Neural cell (in vitro differentiated cells): ENCODE measurements at regions not wholly inside any gene's neighbourhood (a gene's known extent, or its start where the extent isn't known, plus 50 kb on each side); places are given as distances from the start of the nearest gene placed in this dataset.

Experiments used
- EP300 ChIP-seq: fragments of 450-650 bp; conservative IDR thresholded peaks from 2 replicates; pipeline ENCODE4 v1.6.1; 2014; ENCODE audit warnings: antibody characterized with exemption, mild to moderate bottlenecking, moderate library complexity; ENCODE audit not compliant: poor library complexity, severe bottlenecking
- EZH2 ChIP-seq: fragments of 200-600, 300-800 bp; shearing (Covaris generic), sonication (generic); IDR thresholded peaks from 2 replicates; pipeline ENCODE4 v1.6.1; 2014; ENCODE audit warnings: antibody characterized with exemption, low read length, borderline replicate concordance, mild to moderate bottlenecking; ENCODE audit not compliant: insufficient read depth, poor library complexity, severe bottlenecking
- MXI1 ChIP-seq: fragments of 450-650 bp; conservative IDR thresholded peaks from 2 replicates; pipeline ENCODE4 v1.6.1; 2014; ENCODE audit warnings: antibody characterized with exemption, mild to moderate bottlenecking; ENCODE audit not compliant: poor library complexity, severe bottlenecking
- TF ChIP-seq, protein P1 (sequence below): fragments of 450-650 bp; IDR thresholded peaks from 2 replicates; pipeline ENCODE4 v1.5.1; 2014; ENCODE audit warnings: antibody characterized with exemption, mild to moderate bottlenecking, moderate library complexity; ENCODE audit not compliant: poor library complexity, severe bottlenecking

DNA sequence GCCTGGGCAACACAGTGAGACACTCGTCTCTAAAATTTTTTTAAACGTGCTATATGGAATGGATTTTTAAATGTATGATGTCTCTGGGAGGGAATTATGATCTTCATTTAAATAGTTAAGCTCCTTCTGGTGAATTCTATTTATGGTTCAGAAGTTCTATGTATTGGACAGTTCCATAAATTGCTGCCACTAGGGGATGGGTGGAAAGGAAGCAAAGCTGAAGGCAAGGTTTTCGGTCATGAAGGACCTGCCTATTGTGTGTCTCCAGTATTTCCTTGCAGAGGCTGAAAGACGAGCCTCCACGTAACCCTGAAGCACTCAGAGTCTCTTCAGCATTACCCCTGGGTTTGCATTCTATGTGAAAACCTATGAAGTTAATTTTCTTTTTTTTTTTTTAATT is 451.5 kb upstream of the FAT1 start:
- TF ChIP-seq, protein P1, sequence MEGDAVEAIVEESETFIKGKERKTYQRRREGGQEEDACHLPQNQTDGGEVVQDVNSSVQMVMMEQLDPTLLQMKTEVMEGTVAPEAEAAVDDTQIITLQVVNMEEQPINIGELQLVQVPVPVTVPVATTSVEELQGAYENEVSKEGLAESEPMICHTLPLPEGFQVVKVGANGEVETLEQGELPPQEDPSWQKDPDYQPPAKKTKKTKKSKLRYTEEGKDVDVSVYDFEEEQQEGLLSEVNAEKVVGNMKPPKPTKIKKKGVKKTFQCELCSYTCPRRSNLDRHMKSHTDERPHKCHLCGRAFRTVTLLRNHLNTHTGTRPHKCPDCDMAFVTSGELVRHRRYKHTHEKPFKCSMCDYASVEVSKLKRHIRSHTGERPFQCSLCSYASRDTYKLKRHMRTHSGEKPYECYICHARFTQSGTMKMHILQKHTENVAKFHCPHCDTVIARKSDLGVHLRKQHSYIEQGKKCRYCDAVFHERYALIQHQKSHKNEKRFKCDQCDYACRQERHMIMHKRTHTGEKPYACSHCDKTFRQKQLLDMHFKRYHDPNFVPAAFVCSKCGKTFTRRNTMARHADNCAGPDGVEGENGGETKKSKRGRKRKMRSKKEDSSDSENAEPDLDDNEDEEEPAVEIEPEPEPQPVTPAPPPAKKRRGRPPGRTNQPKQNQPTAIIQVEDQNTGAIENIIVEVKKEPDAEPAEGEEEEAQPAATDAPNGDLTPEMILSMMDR = no peak
- TF ChIP-seq EP300 (no peak), MXI1 (no peak), EZH2 (no peak)
